Gastroesophageal sphincter (tissue), 4 donors: ENCODE measurements at regions not wholly inside any gene's neighbourhood (a gene's known extent, or its start where the extent isn't known, plus 50 kb on each side); places are given as distances from the start of the nearest gene placed in this dataset.

Experiments
- ATAC-seq: fragments of 150-250 bp; one replicate; pipeline ENCODE4 v1.9.1; 2016; ENCODE audit warnings: mild to moderate bottlenecking, moderate library complexity
- H3K27ac ChIP-seq, 4 donors: fragments of 200-600 bp; sonication (generic) in 3 of 4; 1 replicate in 3 of 4; 2 replicates in 1 of 4; pipeline ENCODE4 v1.5.1; 2016 to 2019
- H3K27me3 ChIP-seq: fragments of 200-600 bp; sonication (generic); one replicate; pipeline ENCODE4 v1.5.1; 2019
- H3K36me3 ChIP-seq, 2 donors: fragments of 200-600 bp; sonication (generic); one replicate each; pipeline ENCODE4 v1.5.1; 2019; ENCODE audit warnings: control low read depth in 1 of 2
- H3K4me1 ChIP-seq, 3 donors: fragments of 200-600 bp; sonication (generic); 1 replicate in 2 of 3; 2 replicates in 1 of 3; pipeline ENCODE4 v1.5.1; 2016 to 2019; ENCODE audit warnings: control low read depth in 2 of 3
- H3K4me3 ChIP-seq, 2 donors: fragments of 200-600 bp; sonication (generic); one replicate each; pipeline ENCODE4 v1.5.1; 2019; ENCODE audit warnings: mild to moderate bottlenecking in 1 of 2, moderate library complexity in 1 of 2
- H3K9me3 ChIP-seq, 3 donors: fragments of 200-600 bp; sonication (generic); one replicate each; pipeline ENCODE4 v1.5.1; 2017 to 2019; ENCODE audit warnings: control low read depth in 2 of 3
- CTCF ChIP-seq, 4 experiments: fragments of 200-600 bp in 2 of 4; fragments of 450-650 bp in 2 of 4; sonication (generic) in 1 of 4; IDR thresholded peaks; one replicate each; pipeline ENCODE4 v1.5.1; 2017 to 2019; ENCODE audit warnings: antibody characterized with exemption in 4 of 4, mild to moderate bottlenecking in 2 of 4, moderate library complexity in 2 of 4
- EP300 ChIP-seq: sonication (generic); formaldehyde crosslinking; IDR thresholded peaks from one replicate; pipeline ENCODE4 v1.6.1; 2017; ENCODE audit warnings: antibody characterized with exemption, mild to moderate bottlenecking
- POLR2A ChIP-seq, 2 donors: fragments of 450-650 bp; IDR thresholded peaks; one replicate each; pipeline ENCODE4 v1.6.1; 2017; ENCODE audit warnings: antibody characterized with exemption in 2 of 2, mild to moderate bottlenecking in 2 of 2, moderate library complexity in 1 of 2
- POLR2AphosphoS5 ChIP-seq: sonication (generic); formaldehyde crosslinking; IDR thresholded peaks from one replicate; pipeline ENCODE4 v1.6.1; 2017; ENCODE audit warnings: antibody characterized with exemption
- whole genome bisulfite sequencing, 2 donors: methylation state at CpG; one replicate each; pipeline ENCODE4 v1.1.5; 2018; ENCODE audit warnings: low coverage in 1 of 2; 5-methylcytosine and 5-hydroxymethylcytosine counted together

GRCh38 chr22:47624252-47625012, 862.0 kb downstream of the TBC1D22A start:
- peaks cover 0 to 7% (median 0%) of the 10 kb centered on the region in 3 donors for H3K4me1 ChIP-seq
- H3K9me3 ChIP-seq, result no peaks in the 10 kb centered on the region
- WGBS, 2 donors, result 87% methylated on average over 3 of the region's 22 CpGs; no CpG with 5 or more reads in 1 of the 2 donors
- no peak overlapping the region for H3K27ac ChIP-seq
- ATAC-seq, result no peak
- H3K36me3 ChIP-seq, result no peaks in the 10 kb centered on the region
- no peak for TF ChIP-seq EP300
- TF ChIP-seq CTCF (IDR thresholded peaks at IDR 0.05), result no peak
- no peak for TF ChIP-seq POLR2AphosphoS5
- TF ChIP-seq POLR2A (IDR thresholded peaks at IDR 0.05), result no peak
- H3K4me3 ChIP-seq, result no peak overlapping the region
- peaks cover 76% of the 10 kb centered on the region for H3K27me3 ChIP-seq

DNA sequence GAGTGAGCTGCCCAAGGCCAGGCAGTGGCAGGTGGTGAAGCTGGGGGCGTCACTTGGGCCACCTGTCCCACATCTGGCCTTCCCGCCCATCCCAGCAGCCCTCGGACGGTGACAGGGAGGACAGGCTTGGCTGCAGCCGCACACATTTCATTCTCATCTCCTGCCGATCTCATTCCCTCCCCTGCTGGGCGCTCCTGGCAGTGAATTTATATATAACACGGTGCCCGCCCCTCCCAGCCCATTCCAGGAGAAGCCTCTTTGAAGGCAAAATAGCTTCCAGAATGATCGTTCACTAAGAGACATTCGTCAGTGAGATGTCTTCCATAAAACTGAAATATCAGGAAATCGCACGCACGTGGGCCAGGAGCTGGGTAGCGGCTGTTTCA, 861.3 kb downstream of the TBC1D22A start:
- H3K27ac ChIP-seq, result no peak overlapping the region
- H3K27me3 ChIP-seq, result peaks cover 73% of the 10 kb centered on the region
- 20 to 60% methylated on average over 1 to 4 of the region's 15 CpGs for WGBS, 2 donors
- ATAC-seq, result no peak
- no peak overlapping the region for H3K4me3 ChIP-seq
- no peaks in the 10 kb centered on the region for H3K36me3 ChIP-seq
- no peaks in the 10 kb centered on the region for H3K9me3 ChIP-seq
- H3K4me1 ChIP-seq, result peaks cover 0 to 7% (median 0%) of the 10 kb centered on the region in 3 donors
- TF ChIP-seq POLR2A (IDR thresholded peaks at IDR 0.05), result no peak
- TF ChIP-seq POLR2AphosphoS5, result no peak
- no peak for TF ChIP-seq EP300
- no peak for TF ChIP-seq CTCF (IDR thresholded peaks at IDR 0.05)

- H3K4me1 ChIP-seq, result peaks cover 0 to 7% (median 0%) of the 10 kb centered on the region in 3 donors
- no peaks in the 10 kb centered on the region for H3K9me3 ChIP-seq
- no peak overlapping the region for H3K27ac ChIP-seq
- no peak overlapping the region for H3K4me3 ChIP-seq
- 86% methylated on average over 6 of the region's 18 CpGs; no CpG with 5 or more reads in 1 of the 2 donors for WGBS, 2 donors
- no peaks in the 10 kb centered on the region for H3K36me3 ChIP-seq
- no peak for ATAC-seq
- TF ChIP-seq CTCF (IDR thresholded peaks at IDR 0.05), result no peak
- no peak for TF ChIP-seq POLR2AphosphoS5
- no peak for TF ChIP-seq EP300
- TF ChIP-seq POLR2A (IDR thresholded peaks at IDR 0.05), result no peak
- H3K27me3 ChIP-seq, result peaks cover 73% of the 10 kb centered on the region
Measured at GRCh38 chr22:47623066-47623762, 860.8 kb downstream of the TBC1D22A start.

DNA sequence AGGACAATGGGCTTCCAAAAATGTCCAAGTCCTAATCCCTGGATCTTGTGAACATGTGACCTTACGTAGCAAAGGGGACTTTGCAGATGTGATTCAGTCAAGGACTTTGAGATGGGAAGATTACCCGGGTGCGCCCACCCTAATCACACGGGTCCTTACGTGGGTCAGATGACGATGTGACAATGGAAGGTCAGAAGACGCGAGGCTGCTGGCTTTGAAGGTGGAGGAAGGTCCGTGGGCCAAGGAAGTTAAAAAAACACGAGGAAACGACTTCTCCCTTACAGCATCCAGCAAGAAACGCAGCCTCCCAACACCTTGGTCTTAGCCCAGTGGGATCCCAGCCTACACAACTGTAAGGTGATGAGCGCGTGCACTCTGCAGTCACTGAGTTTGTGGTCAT, 860.1 kb downstream of the TBC1D22A start:
- Histone ChIP-seq H3K36me3 (no peaks in the 10 kb centered on the region), H3K27ac (no peak overlapping the region), H3K4me3 (no peak overlapping the region), H3K9me3 (no peaks in the 10 kb centered on the region), H3K27me3 (peaks cover 78% of the 10 kb centered on the region), H3K4me1 (peaks cover 0 to 5% (median 0%) of the 10 kb centered on the region in 3 donors)
- TF ChIP-seq POLR2AphosphoS5 (no peak), POLR2A (IDR thresholded peaks at IDR 0.05) (no peak), CTCF (IDR thresholded peaks at IDR 0.05) (no peak), EP300 (no peak)
- no peak for ATAC-seq
- 82 to 84% methylated on average over 6 to 8 of the region's 14 CpGs for WGBS, 2 donors

DNA sequence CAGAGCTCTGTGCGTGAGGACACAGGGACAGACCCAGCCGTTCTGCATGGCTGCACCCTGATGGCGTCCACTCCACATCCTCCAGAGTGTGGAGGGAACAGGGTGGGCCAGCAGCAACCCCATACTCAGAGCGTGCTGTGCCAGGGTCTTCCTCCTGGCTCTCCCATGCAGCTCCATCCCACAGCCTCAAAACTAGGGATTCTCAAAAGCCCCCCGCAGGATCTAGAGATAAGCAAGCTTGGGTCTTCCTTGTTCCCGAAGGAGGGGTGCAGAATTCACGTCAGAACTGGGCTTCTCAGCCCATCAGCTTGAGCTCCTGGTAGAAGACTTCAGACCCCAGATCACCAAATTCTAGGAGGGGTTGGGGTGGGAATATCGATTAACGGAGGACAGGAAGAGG, 858.8 kb downstream of the TBC1D22A start:
- TF ChIP-seq EP300 (no peak), POLR2A (IDR thresholded peaks at IDR 0.05) (no peak), CTCF (IDR thresholded peaks at IDR 0.05) (no peak), POLR2AphosphoS5 (no peak)
- Histone ChIP-seq H3K4me3 (no peak overlapping the region), H3K36me3 (no peaks in the 10 kb centered on the region), H3K4me1 (no peaks in the 10 kb centered on the region), H3K9me3 (no peaks in the 10 kb centered on the region), H3K27ac (no peak overlapping the region), H3K27me3 (peaks cover 84% of the 10 kb centered on the region)
- no peak for ATAC-seq
- 72 to 90% methylated on average over 2 to 7 of the region's 9 CpGs for WGBS, 2 donors
